T-helper 17 cell (primary cell): ENCODE measurements at regions not wholly inside any gene's neighbourhood (a gene's known extent, or its start where the extent isn't known, plus 50 kb on each side); places are given as distances from the start of the nearest gene placed in this dataset.
"Not testable (repeated sequence)": the region's sequence is repeated elsewhere in the genome, so short reads cannot be mapped to it uniquely, and the experiment has no call there.

Experiments used
- ATAC-seq: fragments of 150-1000 bp; cut with Tn5 transposase; 2 replicates; pipeline ENCODE4 v1.10.0; 2021; ENCODE audit warnings: mild to moderate bottlenecking, moderate library complexity
- DNase-seq, 3 donors: peaks; one replicate each; pipeline versions ENCODE4 v3.0.0 to v3.0.0-alpha.2; 2020 to 2021
- H3K9me3 ChIP-seq: one replicate; pipeline ENCODE4 v1.7.0; 2013; ENCODE audit warnings: low read length, mild to moderate bottlenecking; ENCODE audit not compliant: control insufficient read depth, poor library complexity, severe bottlenecking
- H3K27ac Mint-ChIP-seq: one replicate; pipeline ENCODE4 v1.8.0; 2022; ENCODE audit warnings: mild to moderate bottlenecking, moderate library complexity, mixed read lengths
- H3K27me3 Mint-ChIP-seq: one replicate; pipeline ENCODE4 v1.8.0; 2022; ENCODE audit warnings: mixed read lengths
- H3K36me3 Mint-ChIP-seq: one replicate; pipeline ENCODE4 v1.8.0; 2022; ENCODE audit warnings: low read depth, mixed read lengths
- H3K4me1 Mint-ChIP-seq: one replicate; pipeline ENCODE4 v1.8.0; 2022; ENCODE audit warnings: mild to moderate bottlenecking, mixed read lengths
- H3K4me3 Mint-ChIP-seq: one replicate; pipeline ENCODE4 v1.8.0; 2022; ENCODE audit warnings: mild to moderate bottlenecking, moderate library complexity, mixed read lengths

DNA sequence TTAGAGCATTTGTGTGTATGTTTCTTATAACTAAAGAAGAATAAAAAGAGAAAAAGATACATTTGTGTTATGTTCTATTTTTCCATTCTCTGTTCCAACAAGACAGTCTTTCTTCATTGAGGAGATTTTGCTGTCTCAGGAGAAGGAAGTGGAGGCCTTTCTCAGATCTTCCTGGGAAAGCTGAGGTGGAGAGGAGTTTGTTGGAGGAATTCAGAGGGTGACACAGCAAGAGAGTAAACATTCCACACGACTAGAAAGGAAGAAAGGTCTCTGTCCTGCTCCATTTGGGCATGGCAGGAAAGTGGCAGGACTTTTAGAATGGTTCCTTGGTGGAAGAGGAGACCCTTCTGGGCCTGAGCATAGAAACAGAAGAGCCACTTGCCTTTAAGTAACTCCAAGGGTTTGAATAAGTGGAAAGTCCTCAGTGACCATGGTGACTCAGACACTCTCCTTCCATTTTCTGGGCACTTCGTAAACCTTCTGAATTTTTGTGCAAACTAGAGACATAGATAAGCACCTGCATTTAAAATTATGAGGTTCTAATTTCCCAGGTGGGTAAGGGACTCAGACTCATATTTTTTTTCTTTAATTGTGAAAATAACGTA, 52.3 kb upstream of the COL5A2 start:
- Mint-ChIP-seq H3K27ac (no peak overlapping the region), H3K36me3 (no peaks in the 10 kb centered on the region), H3K27me3 (no peaks in the 10 kb centered on the region), H3K4me3 (no peak overlapping the region), H3K4me1 (peaks cover 2% of the 10 kb centered on the region)
- no peaks in the 10 kb centered on the region for H3K9me3 ChIP-seq
- DNase-seq (no peak), ATAC-seq (no peak)

DNA sequence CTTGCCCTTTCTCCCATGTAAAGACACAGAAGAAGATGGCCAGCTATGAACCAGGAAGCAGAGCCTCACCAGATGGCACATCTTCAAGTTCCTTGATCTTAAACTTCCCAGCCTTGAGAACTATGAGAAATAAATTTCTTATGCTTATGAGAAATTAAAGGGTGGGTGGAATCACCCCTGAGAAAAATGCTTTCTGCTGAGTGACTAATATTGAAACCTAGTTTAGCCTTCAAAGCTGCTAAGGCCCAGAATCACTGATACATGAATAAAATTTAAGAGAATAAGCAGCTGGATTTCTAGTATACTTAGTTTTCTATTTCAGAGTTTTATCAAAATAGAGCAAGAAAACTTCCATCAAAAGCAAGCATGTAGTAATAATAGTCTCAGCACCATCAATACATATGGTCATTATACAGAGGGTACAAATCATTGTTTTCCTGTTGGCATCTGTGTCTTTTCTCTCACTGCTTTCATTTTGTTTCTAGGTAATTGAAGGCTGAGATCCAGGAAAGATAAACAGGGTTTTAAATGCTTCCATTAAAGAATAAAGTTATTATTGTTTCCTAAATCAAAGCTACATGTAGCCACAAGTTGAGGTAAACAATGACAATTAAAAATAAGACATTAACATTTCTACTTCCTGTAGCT, 53.3 kb upstream of the COL5A2 start:
- Mint-ChIP-seq H3K36me3 (no peaks in the 10 kb centered on the region), H3K4me3 (no peak overlapping the region), H3K27ac (no peak overlapping the region), H3K27me3 (no peaks in the 10 kb centered on the region), H3K4me1 (peaks cover 2% of the 10 kb centered on the region)
- ATAC-seq, result no peak
- DNase-seq, result no peak
- H3K9me3 ChIP-seq, result no peaks in the 10 kb centered on the region

DNA sequence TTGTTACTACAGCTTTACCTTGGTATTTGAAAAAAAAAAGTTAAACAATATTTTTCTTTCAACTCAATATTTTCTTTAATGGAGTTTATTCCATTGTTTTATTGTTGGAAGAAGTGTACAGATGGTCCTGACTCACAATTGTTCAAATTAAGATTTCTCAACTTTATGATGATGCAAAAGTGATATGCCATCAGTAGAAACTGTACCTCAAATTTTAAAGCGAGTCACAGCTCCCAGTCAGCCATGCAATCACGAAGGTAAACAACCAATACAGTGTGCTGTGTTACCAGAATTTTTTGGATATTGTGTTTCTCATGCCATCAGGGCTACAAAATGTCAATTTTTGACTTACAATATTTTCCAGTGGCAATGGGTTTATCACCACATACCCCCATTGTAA, 54.0 kb upstream of the COL5A2 start:
- H3K27ac Mint-ChIP-seq, result no peak overlapping the region
- DNase-seq, result no peak
- H3K9me3 ChIP-seq, result no peaks in the 10 kb centered on the region
- no peak for ATAC-seq
- H3K4me1 Mint-ChIP-seq, result peaks cover 2% of the 10 kb centered on the region
- no peak overlapping the region for H3K4me3 Mint-ChIP-seq
- no peaks in the 10 kb centered on the region for H3K27me3 Mint-ChIP-seq
- no peaks in the 10 kb centered on the region for H3K36me3 Mint-ChIP-seq

GRCh38 chr2:189234991-189235390, 55.4 kb upstream of the COL5A2 start:
- DNase-seq (no peak), ATAC-seq (no peak)
- H3K4me3 Mint-ChIP-seq, result no peak overlapping the region
- H3K27me3 Mint-ChIP-seq, result no peaks in the 10 kb centered on the region
- no peaks in the 10 kb centered on the region for H3K36me3 Mint-ChIP-seq
- no peak overlapping the region for H3K27ac Mint-ChIP-seq
- H3K4me1 Mint-ChIP-seq, result peaks cover 2% of the 10 kb centered on the region
- H3K9me3 ChIP-seq, result no peaks in the 10 kb centered on the region

GRCh38 chr2:189236066-189236465, 56.5 kb upstream of the COL5A2 start:
- H3K27me3 Mint-ChIP-seq, result no peaks in the 10 kb centered on the region
- peaks cover 2% of the 10 kb centered on the region for H3K4me1 Mint-ChIP-seq
- H3K4me3 Mint-ChIP-seq, result no peak overlapping the region
- H3K27ac Mint-ChIP-seq, result no peak overlapping the region
- DNase-seq (no peak), ATAC-seq (no peak)
- H3K9me3 ChIP-seq, result no peaks in the 10 kb centered on the region
- no peaks in the 10 kb centered on the region for H3K36me3 Mint-ChIP-seq

GRCh38 chr2:189238903-189239302, 59.3 kb upstream of the COL5A2 start:
- ATAC-seq (no peak), DNase-seq (no peak)
- Mint-ChIP-seq H3K4me1 (peaks cover 1% of the 10 kb centered on the region), H3K36me3 (peaks cover 2% of the 10 kb centered on the region), H3K27me3 (no peaks in the 10 kb centered on the region), H3K4me3 (no peak overlapping the region), H3K27ac (no peak overlapping the region)
- peaks cover 2% of the 10 kb centered on the region for H3K9me3 ChIP-seq

DNA sequence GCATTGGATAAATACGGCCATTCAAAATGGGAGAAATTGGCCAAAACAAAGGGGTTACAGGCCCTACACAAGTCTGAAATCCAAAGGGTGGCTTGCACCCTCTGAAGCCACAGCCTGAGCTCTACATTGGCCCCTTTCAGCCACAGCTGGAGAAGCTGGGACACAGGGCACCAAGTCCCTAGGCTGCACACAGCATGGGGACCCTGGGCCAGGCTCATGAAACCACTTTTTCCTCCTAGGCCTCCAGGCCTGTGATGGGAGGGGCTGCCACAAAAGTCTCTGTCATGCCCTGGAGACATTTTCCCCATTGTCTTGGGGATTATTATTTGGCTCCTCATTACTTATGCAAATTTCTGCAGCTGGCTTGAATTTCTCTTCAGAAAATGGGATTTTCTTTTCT, 64.3 kb upstream of the COL5A2 start:
- not testable (repeated sequence) for H3K4me3 Mint-ChIP-seq, DNase-seq, H3K27ac Mint-ChIP-seq, H3K9me3 ChIP-seq, H3K4me1 Mint-ChIP-seq, ATAC-seq, H3K27me3 Mint-ChIP-seq, H3K36me3 Mint-ChIP-seq

GRCh38 chr2:189247276-189247675, 67.7 kb upstream of the COL5A2 start:
- ATAC-seq, result no peak
- no peak overlapping the region for H3K4me3 Mint-ChIP-seq

GRCh38 chr2:189248141-189248540, 68.6 kb upstream of the COL5A2 start:
- Mint-ChIP-seq H3K27me3 (no peaks in the 10 kb centered on the region), H3K36me3 (peaks cover 4% of the 10 kb centered on the region), H3K27ac (no peak overlapping the region), H3K4me1 (no peaks in the 10 kb centered on the region), H3K4me3 (no peak overlapping the region)
- H3K9me3 ChIP-seq, result peaks cover 2% of the 10 kb centered on the region
- ATAC-seq, result no peak
- no peak for DNase-seq

More at GRCh38 chr2:189247276-189247675, 67.7 kb upstream of the COL5A2 start:
- no peaks in the 10 kb centered on the region for H3K4me1 Mint-ChIP-seq
- no peak for DNase-seq
- H3K9me3 ChIP-seq, result peaks cover 2% of the 10 kb centered on the region
- peaks cover 4% of the 10 kb centered on the region for H3K36me3 Mint-ChIP-seq
- no peaks in the 10 kb centered on the region for H3K27me3 Mint-ChIP-seq
- no peak overlapping the region for H3K27ac Mint-ChIP-seq

DNA sequence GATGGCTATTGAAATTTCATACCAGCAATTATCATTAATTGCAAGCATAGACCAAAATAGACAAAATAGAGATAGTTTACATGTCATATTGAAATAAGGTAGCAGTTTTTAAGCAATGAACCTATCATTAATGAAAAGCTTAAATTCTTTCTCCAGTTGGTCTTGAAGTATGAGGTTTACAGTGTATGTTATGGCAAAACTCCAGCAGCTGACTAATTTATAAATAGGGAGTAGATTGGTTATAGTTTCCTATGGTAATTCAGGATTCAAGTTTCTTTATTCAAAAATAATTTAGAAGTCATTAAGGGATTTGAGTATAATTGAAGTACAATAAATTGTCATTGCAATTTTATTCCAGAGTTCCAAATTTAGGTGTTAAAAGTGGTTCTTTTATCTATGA, 69.6 kb upstream of the COL5A2 start:
- ATAC-seq (no peak), DNase-seq (no peak)
- H3K4me3 Mint-ChIP-seq, result no peak overlapping the region
- H3K4me1 Mint-ChIP-seq, result no peaks in the 10 kb centered on the region
- peaks cover 3% of the 10 kb centered on the region for H3K36me3 Mint-ChIP-seq
- no peaks in the 10 kb centered on the region for H3K27me3 Mint-ChIP-seq
- no peak overlapping the region for H3K27ac Mint-ChIP-seq
- H3K9me3 ChIP-seq, result no peaks in the 10 kb centered on the region

GRCh38 chr2:189249901-189250300, 70.3 kb upstream of the COL5A2 start:
- no peak overlapping the region for H3K4me3 Mint-ChIP-seq
- no peaks in the 10 kb centered on the region for H3K4me1 Mint-ChIP-seq
- no peak overlapping the region for H3K27ac Mint-ChIP-seq

GRCh38 chr2:189252991-189253675, 73.6 kb upstream of the COL5A2 start:
- H3K27me3 Mint-ChIP-seq, result no peaks in the 10 kb centered on the region
- ATAC-seq (no peak), DNase-seq (no peak)
- no peaks in the 10 kb centered on the region for H3K9me3 ChIP-seq
- no peaks in the 10 kb centered on the region for H3K4me1 Mint-ChIP-seq
- H3K4me3 Mint-ChIP-seq, result no peak overlapping the region
- H3K27ac Mint-ChIP-seq, result no peak overlapping the region
- H3K36me3 Mint-ChIP-seq, result peaks cover 3% of the 10 kb centered on the region

More at GRCh38 chr2:189249901-189250300, 70.3 kb upstream of the COL5A2 start:
- H3K27me3 Mint-ChIP-seq, result no peaks in the 10 kb centered on the region
- H3K9me3 ChIP-seq, result no peaks in the 10 kb centered on the region
- no peak for DNase-seq
- H3K36me3 Mint-ChIP-seq, result peaks cover 3% of the 10 kb centered on the region
- no peak for ATAC-seq

DNA sequence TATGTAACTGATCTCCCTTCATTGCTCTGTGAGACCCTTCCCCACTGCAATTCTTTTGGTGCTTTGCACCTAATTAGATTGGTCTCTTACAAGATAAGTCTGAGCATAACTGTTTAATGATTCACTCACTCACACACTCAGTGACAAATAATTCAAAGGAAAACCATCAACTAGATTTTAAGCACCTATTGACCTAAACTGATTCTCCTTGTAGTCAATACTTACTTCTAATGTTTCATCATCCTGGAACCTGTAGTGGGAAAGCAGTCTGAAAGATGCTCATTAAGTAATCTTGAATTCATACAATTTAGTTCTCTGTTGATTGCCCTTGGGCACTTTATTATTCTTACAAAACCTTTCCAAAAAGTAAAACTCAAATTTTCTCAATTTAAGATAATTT, 74.3 kb upstream of the COL5A2 start:
- H3K4me1 Mint-ChIP-seq, result no peaks in the 10 kb centered on the region
- no peaks in the 10 kb centered on the region for H3K9me3 ChIP-seq
- peaks cover 3% of the 10 kb centered on the region for H3K36me3 Mint-ChIP-seq
- no peak overlapping the region for H3K27ac Mint-ChIP-seq
- H3K4me3 Mint-ChIP-seq, result no peak overlapping the region
- no peak for ATAC-seq
- H3K27me3 Mint-ChIP-seq, result no peaks in the 10 kb centered on the region
- no peak for DNase-seq
